GM18508 (cell line): ENCODE measurements at regions not wholly inside any gene's neighbourhood (a gene's known extent, or its start where the extent isn't known, plus 50 kb on each side); places are given as distances from the start of the nearest gene placed in this dataset.
"Not testable (repeated sequence)": the region's sequence is repeated elsewhere in the genome, so short reads cannot be mapped to it uniquely, and the experiment has no call there.

Source experiments
- ATAC-seq: cut with Tn5 transposase; IDR thresholded peaks from one replicate; pipeline ENCODE4 v1.9.1; 2021; ENCODE audit warnings: moderate number of reproducible peaks; ENCODE audit not compliant: insufficient read depth, unreplicated experiment

DNA sequence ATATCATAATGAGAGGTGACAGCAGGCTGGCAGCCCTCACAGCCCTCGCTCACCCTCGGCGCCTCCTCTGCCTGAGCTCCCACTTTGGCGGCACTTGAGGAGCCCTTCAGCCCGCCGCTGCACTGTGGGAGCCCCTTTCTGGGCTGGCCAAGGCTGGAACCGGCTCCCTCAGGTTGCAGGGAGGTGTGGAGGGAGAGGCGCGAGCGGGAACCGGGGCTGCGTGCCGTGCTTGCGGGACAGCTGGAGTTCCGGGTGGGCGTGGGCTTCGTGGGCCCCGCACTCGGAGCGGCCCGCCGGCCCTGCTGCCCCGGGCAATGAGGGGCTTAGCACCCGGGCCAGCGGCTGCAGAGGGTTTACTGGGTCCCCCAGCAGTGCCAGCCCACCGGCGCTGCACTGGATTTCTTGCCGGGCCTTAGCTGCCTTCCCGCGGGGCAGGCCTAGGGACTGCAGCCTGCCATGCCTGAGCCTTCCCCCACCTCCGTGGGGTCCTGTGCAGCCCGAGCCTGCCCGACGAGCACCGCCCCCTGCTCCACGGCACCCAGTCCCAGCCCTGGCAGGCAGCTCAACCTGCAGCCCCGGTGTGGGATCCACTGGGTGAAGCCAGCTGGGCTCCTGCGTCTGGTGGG is 147.7 kb downstream of the TLR4 start:
- not testable (repeated sequence) for ATAC-seq

DNA sequence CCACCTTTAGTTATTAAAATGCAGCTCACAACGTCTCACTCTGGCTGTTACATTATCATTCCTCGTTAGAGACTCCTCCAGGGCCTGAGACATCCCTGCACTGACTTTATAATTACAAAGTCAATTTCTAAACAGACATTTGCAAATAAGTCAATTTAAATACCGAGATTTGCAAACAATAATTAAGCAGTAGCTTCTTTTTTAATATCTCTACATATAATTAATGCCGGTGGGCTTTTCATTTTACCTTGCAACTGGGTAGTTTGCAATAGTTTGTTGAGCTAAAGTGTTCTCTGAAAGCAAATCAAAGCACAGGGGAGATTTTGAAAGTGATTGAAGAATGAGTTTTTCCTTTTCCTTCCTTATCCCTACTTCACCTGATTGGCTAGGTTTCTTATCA is 154.4 kb downstream of the TLR4 start:
- no peak for ATAC-seq

DNA sequence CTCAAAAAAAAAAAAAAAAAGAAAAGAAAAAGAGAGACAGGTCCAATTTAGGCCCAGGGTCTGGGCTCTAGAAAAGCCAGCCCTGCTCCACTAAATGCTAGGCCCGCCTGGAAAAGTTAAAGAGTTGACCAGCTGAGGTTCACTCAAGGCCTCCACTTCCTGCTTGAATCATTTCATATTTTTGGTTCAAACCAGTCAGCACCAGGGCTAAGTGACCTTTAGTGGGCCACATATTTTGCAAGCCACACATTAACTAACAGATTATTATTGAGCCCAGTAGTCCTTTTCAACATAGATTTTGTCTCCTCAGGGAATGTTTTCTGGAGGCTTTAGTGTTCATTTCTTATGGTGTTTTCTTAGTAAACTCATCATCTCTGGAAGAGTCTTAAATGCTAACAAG is 156.6 kb downstream of the TLR4 start:
- no peak for ATAC-seq

DNA sequence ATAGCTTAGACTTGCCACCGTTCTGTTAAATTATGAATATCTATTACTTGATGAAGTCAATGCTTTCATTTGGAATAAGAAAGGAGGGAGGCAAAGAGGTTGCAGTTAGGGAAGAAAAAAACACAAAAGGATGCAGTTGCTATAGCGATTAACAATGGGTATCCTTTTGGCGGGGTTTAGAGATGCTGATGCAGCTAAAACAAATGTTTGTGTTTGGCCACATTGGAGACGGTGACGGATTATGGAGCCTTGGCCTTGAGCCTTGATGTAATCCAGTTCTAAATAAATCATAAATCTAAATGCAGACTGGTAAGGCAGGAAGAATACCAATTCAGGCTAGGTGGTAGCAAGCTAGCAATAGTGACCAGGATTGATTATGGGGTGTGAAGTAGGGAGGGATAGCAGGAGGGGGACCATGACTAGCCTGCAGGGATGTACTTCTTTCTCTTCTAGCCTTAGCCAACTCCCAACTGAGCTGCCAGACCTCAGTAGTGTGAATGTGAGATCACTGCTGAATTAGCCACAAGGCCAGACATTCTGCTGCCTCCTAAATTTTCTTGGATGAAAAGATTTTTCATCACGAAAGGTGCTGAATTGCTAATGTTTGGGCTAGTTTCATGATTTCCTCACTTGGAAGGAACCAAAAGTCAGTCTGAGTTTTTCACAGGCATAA is 160.3 kb downstream of the TLR4 start:
- no peak for ATAC-seq

DNA sequence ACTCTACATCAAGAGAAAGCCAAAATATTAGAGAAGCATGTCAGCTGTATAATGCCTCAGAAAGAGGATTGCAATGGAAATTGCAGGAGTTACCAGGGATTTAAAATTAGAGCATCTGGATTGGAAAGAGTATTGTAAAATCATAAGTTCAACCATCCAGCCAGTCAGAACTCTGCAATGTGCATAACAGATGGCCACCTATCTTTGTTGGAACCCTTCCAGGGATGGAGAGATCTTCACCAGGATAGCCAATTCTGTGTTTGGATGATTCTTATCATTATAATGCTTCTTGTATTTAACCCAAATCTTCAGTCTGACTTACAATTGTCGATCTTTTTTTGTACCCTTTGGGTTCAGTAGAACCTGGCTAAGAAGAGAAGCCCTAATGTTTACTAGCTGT is 164.4 kb downstream of the TLR4 start:
- ATAC-seq, result no peak

DNA sequence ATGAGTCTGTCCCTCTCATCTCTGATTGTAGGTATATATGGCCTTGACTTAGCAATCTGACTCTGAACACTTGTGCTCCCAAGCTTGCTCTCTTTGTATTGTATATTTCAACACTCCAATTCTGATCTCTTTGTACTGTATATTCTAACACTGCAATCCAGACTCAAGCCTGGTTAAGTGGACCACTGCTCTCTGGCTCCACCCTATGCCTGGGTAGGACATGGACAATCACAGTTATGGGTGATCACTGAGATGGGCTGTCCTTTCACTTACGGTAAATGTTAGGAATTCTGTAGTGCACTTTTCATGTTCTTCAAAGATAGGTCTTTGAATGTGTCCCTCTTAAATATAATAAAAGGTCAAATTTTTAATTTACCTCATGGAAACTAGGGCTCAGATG is 165.1 kb downstream of the TLR4 start:
- no peak for ATAC-seq

DNA sequence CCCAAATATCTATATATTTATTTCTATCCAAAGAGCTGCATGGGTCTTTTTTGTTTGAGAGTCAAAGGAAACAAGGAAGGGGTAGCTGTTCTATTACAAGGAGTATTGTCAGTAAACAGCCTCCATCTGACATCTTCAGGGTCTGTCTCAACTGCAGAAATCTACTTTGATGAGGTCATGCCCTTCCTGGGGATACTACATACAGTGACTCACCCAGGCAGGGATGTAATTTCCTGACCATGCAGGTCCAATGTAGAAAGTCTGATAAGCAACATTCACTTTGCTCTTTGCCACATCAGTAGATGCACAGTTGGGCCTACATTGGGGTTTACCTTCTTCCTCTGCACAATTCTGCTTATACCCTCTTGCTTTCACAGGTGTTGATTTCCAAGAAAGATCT is 165.5 kb downstream of the TLR4 start:
- no peak for ATAC-seq

DNA sequence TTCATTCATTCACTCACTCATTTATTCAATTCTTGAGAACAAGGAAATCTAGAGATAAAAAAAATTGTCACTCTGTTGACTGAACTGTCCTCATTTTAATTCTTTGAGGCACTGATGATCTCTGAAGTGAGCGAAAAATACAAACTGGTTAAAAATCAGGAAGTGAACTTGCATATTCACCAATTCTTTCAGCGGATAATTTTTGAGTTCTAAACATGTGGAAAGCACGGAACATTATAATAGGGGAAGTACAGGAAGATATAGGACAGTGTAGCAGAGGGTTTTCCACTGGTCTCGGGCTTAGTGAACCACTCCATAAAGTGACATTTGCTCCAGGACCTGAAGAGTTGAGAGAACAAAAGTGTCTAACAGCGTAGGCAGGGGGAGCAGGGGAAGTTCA is 169.5 kb downstream of the TLR4 start:
- no peak for ATAC-seq

DNA sequence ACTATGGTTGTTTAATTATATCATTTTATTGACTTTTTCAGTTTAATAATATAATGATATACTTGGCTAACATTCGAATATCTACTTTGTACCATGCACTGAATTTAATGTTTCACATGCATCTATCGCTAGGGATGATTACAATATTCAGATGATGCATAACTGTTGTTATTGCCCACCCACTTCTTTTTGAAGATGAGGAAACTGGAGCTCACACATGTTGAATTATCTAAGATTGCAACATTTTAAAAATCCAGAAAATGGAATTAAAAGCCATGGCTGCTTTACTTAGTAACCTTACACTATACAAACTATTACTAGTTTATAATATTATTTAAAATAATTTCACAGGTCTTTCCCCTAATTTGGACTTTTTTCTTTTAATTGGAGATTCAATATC is 171.7 kb downstream of the TLR4 start:
- no peak for ATAC-seq

DNA sequence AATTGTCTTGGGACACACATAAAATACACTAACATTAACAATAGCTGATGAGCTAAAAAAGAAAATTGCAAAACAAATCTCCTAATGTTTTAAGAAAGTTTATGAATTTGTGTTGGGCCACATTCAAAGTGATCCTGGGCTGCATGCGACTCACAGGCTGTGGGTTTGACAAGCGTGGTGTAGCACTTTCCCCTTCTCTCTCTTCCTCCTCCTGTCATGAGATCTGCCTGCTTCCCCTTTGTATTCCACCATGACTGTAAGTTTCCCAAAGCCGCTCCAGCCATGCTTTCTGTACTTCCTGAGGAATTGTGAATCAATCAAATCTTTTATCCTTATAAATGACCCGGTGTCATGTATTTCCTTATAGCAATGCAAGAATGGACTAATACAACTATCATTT is 178.0 kb downstream of the TLR4 start:
- no peak for ATAC-seq

DNA sequence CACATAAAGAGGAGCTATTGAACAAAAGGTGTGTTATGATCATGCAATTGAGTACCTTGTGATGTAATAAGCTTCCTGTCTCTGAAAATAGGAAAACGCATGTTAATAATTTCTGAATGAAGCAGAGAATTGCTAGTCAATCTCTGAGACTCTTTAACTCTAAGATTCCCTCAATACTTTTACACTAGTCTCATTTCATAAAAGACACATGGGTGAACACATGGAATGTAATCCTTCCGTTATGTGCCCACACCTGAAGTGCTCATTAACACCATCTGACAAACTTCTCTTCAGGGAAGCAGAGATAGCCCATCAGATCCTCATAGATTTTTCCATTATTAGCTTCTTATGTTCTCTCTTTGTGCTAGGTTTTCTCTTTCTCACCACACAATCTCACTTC is 182.4 kb downstream of the TLR4 start:
- ATAC-seq, result no peak

DNA sequence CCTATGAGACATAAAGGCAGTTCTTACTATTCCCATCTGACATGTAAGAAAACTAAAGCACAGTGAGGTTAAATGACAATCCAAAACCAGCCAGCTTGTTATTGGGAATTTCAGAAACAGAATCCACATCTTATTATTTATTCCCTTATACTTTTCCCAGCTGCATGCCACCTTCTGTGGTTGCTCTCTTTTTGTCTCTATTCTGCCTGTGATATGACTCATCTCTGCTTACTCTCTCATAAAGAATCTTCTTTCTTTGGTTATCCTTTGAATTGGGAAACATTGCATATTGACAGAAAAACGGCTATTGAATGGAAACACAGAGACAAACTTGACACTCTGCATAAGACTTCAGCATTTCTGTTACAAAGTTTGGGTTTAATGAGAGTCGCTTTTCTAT is 183.2 kb downstream of the TLR4 start:
- no peak for ATAC-seq

DNA sequence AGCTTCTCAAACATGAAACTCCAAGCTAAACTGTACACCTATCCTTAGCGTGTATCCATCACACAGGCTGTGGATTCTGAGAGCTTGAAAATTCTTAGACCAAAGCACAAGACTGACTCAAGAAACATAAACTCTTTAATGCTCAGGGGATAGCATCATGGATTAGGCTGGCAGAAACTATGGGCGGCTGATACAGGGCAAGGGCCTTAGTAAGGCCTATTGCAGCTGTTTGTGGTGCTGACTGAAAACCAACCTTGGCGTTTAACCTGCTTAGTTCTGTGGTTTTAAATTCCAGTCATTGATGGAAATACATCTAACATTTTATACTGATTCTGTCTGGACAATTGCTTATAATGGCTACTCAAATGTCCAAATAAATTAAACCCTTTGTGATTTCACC is 183.7 kb downstream of the TLR4 start:
- ATAC-seq, result no peak

DNA sequence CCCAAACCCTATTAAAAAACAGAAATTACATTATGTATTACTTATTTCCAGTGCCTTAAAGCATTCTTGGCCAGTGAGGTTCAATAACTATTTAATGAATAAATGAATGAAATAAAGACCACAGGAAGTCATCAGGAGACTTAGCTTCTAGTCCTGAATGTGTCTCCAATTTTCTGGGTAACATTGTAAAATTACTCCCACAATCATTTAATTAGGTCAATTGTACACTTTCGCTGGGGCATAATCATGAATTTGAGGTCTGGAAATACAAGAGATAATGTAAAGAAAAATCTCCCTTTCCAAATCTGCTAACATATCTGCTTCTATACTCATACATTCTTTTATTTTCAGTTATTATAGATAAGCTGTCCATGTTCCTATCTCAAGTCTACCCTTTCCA is 199.2 kb downstream of the TLR4 start:
- ATAC-seq, result no peak

DNA sequence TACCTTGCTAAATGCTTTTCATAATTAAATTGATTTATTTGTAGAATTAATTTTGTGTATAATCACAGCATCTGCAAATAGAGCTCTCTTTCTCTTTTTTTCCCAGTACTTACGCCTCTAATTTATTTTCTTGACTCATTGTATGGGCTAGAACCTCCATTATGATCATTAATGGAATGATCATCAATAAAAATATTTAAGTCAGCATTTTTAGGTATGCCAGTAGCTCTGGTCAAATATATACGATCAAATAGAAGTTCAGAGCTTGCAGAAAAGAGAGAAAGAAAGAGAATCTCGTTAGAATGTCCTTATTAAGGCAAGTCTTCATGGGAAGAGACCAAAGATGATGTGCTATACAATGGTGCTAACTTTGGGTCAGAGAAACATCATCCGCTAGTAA is 202.6 kb downstream of the TLR4 start:
- no peak for ATAC-seq

DNA sequence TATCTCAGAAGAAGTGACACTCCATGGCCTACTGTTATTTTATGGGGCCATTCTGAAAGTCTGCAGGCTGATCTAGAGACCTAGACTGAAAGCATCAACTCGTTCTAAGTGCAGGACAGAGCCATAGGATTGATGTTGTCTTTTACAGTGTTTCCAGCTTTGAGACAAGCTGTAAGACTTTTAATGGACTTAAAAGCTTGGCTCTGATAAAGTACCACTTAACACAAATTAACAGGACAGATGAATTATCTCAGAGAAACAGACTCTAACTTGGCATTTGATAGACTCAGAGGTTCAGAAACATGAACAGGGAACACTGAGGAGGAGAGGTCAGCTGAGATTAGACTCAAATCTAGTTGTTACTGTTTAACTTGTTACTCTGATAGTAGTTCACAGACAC is 203.2 kb downstream of the TLR4 start:
- ATAC-seq, result no peak

DNA sequence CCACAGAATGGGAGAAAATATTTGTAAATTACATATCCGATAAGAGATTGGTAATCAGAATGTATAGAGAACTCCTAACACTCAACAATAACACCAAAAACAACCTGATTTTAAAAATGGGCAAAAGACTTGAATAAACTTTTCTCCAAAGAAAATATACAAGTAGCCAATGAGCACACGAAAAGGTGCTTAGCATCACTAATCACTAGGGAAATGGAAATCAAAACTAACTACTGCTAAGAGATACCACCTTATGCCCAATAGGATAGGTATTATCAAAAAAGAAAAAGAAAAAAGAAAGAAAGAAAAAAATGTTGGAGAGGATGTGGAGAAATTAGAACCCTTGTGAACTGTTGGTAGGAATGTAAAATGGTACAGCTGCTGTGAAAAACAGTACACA is 212.1 kb downstream of the TLR4 start:
- no peak for ATAC-seq

DNA sequence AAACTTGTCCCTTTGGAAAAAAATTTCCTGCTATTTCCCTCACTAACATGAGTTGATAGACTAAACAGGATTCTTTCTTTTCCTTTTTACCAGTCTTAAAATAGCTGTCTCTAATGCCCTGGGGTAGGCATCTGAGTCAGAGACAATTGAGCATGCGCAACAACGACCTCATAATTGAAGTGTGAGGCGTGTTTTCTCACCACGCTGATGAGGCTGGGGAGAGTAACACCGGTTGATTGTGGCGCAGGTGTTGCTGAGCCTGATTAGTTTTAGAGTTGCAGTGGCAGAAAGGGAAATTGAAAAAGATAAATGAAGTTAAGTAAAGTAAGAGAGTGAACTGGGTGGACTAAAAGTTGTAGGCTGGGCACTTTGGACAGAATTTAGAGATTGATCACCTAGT is 213.7 kb downstream of the TLR4 start:
- ATAC-seq, result no peak

DNA sequence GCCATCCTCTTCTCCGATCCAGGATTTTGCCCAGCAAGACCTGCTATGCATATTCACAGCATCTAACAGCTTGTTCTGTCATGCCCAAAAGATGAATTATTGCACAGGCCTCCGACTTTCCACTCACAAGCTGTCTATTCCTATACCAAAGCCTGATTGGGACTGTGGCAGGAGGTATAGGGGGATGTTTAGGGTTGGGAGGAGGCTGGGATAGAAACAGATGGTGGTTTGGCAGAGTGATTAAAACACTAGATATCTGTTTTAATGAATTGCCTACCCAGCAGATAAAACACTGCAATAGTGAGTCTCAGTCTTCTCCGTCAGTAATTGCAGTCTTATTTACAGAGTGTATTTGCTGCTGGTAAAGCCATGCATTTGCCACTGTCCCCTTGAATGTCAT is 215.3 kb downstream of the TLR4 start:
- no peak for ATAC-seq

DNA sequence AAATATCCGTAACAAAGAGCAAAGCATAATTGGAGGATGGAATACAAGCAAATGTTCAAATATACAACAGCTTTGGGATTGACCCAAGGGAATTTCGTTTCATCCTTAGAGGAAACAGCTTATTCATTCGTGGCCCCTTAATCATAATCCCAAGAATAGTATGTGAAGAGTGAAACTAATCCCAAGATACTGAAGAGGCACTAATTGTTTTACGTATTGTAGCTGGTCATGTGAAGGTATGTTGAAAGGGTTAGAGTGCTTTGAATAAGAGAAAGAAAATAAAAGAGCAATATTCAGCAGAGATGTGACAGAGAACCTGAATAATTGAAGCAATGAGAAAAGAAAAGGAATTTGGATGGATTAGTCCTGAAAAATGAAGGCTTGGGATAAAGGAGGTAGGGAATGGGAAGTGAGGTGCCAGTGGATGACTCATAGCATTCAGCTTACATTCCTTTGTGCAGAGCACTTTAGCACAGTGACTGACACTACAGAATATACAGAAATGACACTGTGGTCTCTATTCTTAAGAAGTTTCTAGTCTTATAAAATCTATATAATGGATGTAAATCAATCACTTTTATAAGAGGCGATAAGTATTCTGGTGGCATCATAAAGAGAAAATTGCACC is 221.9 kb downstream of the TLR4 start:
- no peak for ATAC-seq

DNA sequence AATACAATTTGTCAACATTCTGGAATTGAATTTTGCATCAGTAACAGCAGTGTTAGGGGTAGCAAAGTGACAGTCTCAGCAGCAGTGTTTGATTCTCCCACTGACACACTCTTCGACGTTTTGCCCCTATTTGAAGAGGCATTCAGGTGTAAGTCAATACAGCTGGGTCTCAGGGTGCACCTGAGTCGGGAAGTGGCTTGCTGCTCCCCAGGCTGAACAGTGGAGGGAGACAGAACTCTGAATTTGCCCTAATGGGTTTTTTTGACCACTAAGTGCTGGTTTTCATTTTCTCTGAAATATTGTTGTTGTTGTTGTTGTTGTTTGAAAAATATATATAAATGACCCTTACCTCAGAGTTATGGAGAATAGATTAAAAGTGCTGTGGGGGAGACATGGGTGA is 223.2 kb downstream of the TLR4 start:
- ATAC-seq, result no peak

DNA sequence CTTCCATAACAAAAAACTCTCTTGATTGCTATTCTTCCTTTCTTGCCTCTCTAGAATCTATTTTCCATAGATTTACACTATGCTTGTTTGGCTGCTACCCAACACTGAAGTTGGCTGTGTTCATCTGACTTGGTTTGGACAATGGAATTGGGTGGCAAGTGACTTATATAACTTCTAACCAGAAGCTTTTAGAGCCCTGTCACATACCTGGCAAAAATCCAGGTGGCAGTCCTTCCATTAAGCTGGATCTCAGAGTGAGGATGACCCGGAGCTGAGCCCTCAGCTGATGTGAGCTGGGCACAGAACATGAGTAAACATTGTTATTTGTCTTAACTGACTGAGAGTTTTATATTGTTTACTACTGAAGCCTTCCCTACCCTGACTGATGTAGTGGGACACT is 225.7 kb downstream of the TLR4 start:
- ATAC-seq, result no peak
